ENCODE measurements at regions not wholly inside any gene's neighbourhood (a gene's known extent, or its start where the extent isn't known, plus 50 kb on each side); places are given as distances from the start of the nearest gene placed in this dataset.

GRCh38 chr7:96558530-96558929 is 151.1 kb downstream of the SEM1 start:
- Histone ChIP-seq H2BK20ac (ENCODE audit: low read depth, low read length, poor library complexity, severe bottlenecking) (no peak overlapping the region), H3K4me1 (ENCODE audit: insufficient read depth, low read length) (no peaks in the 10 kb centered on the region; the same call in 1 of the 2 replicates), H2BK15ac (ENCODE audit: low read depth, low read length) (no peak overlapping the region), H3K9me3 (ENCODE audit: control insufficient read depth, low read depth, low read length) (no peaks in the 10 kb centered on the region), H3K79me2 (ENCODE audit: insufficient read depth, low read length) (no peaks in the 10 kb centered on the region), H3K56ac (ENCODE audit: insufficient read length, low read depth, low read length) (no peak overlapping the region), H3T11ph (ENCODE audit: low read length) (no peak overlapping the region), H3K79me1 (ENCODE audit: insufficient read depth, low read depth, low read length, poor library complexity, severe bottlenecking) (no peaks in the 10 kb centered on the region), H3K23ac (ENCODE audit: insufficient read length, low read depth, low read length) (no peak overlapping the region), H2AK5ac (ENCODE audit: insufficient read length, low read length) (no peak overlapping the region), H2BK12ac (ENCODE audit: insufficient read length, low read depth, low read length) (no peak overlapping the region), H4K91ac (ENCODE audit: insufficient read length, low read depth, low read length) (no peak overlapping the region), H4K8ac (replicated peaks; ENCODE audit: insufficient read length, low read depth, low read length) (no peak overlapping the region), H4K20me1 (ENCODE audit: control insufficient read depth, insufficient read depth, insufficient read length) (no peaks in the 10 kb centered on the region), H4K5ac (ENCODE audit: insufficient read length, low read depth, low read length) (no peak overlapping the region), H2AFZ (ENCODE audit: low read length) (no peak overlapping the region), H3K9ac (ENCODE audit: extremely low read depth, insufficient read length, low read length) (no peak overlapping the region), H3K4ac (ENCODE audit: low read depth, low read length) (no peak overlapping the region), H2BK120ac (ENCODE audit: low read depth, low read length, poor library complexity, severe bottlenecking) (no peak overlapping the region), H3K27me3 (ENCODE audit: insufficient read depth, low read length) (no peaks in the 10 kb centered on the region), H2BK5ac (ENCODE audit: insufficient read length, low read length) (no peak overlapping the region), H3K18ac (ENCODE audit: insufficient read length, low read depth, low read length) (no peak overlapping the region), H3K14ac (ENCODE audit: insufficient read depth, low read length) (no peak overlapping the region), H3K27ac (ENCODE audit: insufficient read length, low read depth, low read length) (no peak overlapping the region), H3K23me2 (ENCODE audit: insufficient read length, low read depth, low read length, poor library complexity, severe bottlenecking) (no peaks in the 10 kb centered on the region), H3K4me2 (ENCODE audit: insufficient read depth, insufficient read length, low read length) (no peak overlapping the region)
- no peak overlapping the region for H3K4me3 Mint-ChIP-seq
- H3K27ac Mint-ChIP-seq = no peak overlapping the region
- no peak for DNase-seq
- peaks cover 0 to 8% (median 3%) of the 10 kb centered on the region in 3 experiments; a peak in 3 of 7 replicates for H3K36me3 Mint-ChIP-seq (ENCODE audit: insufficient read depth in 1 of 3, low read depth in 3 of 3)
- TF ChIP-seq, protein P1, sequence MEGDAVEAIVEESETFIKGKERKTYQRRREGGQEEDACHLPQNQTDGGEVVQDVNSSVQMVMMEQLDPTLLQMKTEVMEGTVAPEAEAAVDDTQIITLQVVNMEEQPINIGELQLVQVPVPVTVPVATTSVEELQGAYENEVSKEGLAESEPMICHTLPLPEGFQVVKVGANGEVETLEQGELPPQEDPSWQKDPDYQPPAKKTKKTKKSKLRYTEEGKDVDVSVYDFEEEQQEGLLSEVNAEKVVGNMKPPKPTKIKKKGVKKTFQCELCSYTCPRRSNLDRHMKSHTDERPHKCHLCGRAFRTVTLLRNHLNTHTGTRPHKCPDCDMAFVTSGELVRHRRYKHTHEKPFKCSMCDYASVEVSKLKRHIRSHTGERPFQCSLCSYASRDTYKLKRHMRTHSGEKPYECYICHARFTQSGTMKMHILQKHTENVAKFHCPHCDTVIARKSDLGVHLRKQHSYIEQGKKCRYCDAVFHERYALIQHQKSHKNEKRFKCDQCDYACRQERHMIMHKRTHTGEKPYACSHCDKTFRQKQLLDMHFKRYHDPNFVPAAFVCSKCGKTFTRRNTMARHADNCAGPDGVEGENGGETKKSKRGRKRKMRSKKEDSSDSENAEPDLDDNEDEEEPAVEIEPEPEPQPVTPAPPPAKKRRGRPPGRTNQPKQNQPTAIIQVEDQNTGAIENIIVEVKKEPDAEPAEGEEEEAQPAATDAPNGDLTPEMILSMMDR (conservative IDR thresholded peaks at IDR 0.05) = no peak
- H3K27me3 Mint-ChIP-seq (ENCODE audit: low read depth) = no peaks in the 10 kb centered on the region; the same call in 1 of the 2 replicates
- H3K9me3 Mint-ChIP-seq = peaks cover 5 to 6% of the 10 kb centered on the region in 2 experiments; a peak in 4 of 5 replicates
- no CpG with 5 or more reads among the region's 2 CpGs for WGBS (ENCODE audit: extremely low coverage, insufficient read length, low lambda C conversion rate)
- 0 out of 4 replicates have a peak, but pooled peaks cover 0 to 5% of the 10 kb centered on the region in 2 experiments for H3K4me1 Mint-ChIP-seq
